ENCODE measurements at regions not wholly inside any gene's neighbourhood (a gene's known extent, or its start where the extent isn't known, plus 50 kb on each side); places are given as distances from the start of the nearest gene placed in this dataset.

GRCh38 chr12:20126601-20127000 is 241.7 kb upstream of the PDE3A start:
- DNase-seq (no peak), ATAC-seq (ENCODE audit: poor library complexity) (no peak)
- H3K27ac Mint-ChIP-seq: no peak overlapping the region
- intact Hi-C loops (cut with DNase I, micrococcal nuclease): no loop called here
- Histone ChIP-seq H3K9me3 (ENCODE audit: control insufficient read depth in 1 of 2, insufficient read depth in 1 of 2, low read length in 2 of 2) (no peaks in the 10 kb centered on the region), H3K27ac (ENCODE audit: low read depth in 1 of 2, low read length in 2 of 2) (no peak overlapping the region), H3K36me3 (ENCODE audit: insufficient read depth, low read length) (no peaks in the 10 kb centered on the region), H3K4me3 (ENCODE audit: low read length) (no peak overlapping the region), H3K4me1 (ENCODE audit: insufficient read depth, low read length) (no peaks in the 10 kb centered on the region), H3K27me3 (ENCODE audit: control insufficient read depth in 1 of 2, insufficient read depth in 2 of 2, low read length in 2 of 2) (no peaks in the 10 kb centered on the region)
- H3K4me1 Mint-ChIP-seq (ENCODE audit: low read depth): no peaks in the 10 kb centered on the region
- POLR2A ChIA-PET: no interaction called here
- CTCF ChIA-PET: no interaction called here
- no peak for TF ChIP-seq CTCF (IDR thresholded peaks at IDR 0.05)
- H3K9me3 Mint-ChIP-seq: no peaks in the 10 kb centered on the region
- no peak overlapping the region for H3K4me3 Mint-ChIP-seq
- H3K36me3 Mint-ChIP-seq (ENCODE audit: low read depth): no peaks in the 10 kb centered on the region
- H3K27me3 Mint-ChIP-seq: no peaks in the 10 kb centered on the region

- Mint-ChIP-seq H3K36me3 (ENCODE audit: low read depth) (no peaks in the 10 kb centered on the region), H3K9me3 (no peaks in the 10 kb centered on the region), H3K4me3 (no peak overlapping the region), H3K4me1 (ENCODE audit: low read depth) (no peaks in the 10 kb centered on the region), H3K27me3 (no peaks in the 10 kb centered on the region), H3K27ac (no peak overlapping the region)
- H3K4me1 ChIP-seq (ENCODE audit: insufficient read depth, low read length): no peaks in the 10 kb centered on the region
- ATAC-seq (ENCODE audit: poor library complexity) (no peak), DNase-seq (no peak)
- CTCF ChIA-PET: no interaction called here
- intact Hi-C loops (cut with DNase I, micrococcal nuclease): no loop called here
- no peak overlapping the region for H3K27ac ChIP-seq (ENCODE audit: low read depth in 1 of 2, low read length in 2 of 2)
- H3K9me3 ChIP-seq (ENCODE audit: control insufficient read depth in 1 of 2, insufficient read depth in 1 of 2, low read length in 2 of 2): no peaks in the 10 kb centered on the region
- POLR2A ChIA-PET: no interaction called here
- H3K36me3 ChIP-seq (ENCODE audit: insufficient read depth, low read length): no peaks in the 10 kb centered on the region
- no peak overlapping the region for H3K4me3 ChIP-seq (ENCODE audit: low read length)
- TF ChIP-seq CTCF (IDR thresholded peaks at IDR 0.05): no peak
- H3K27me3 ChIP-seq (ENCODE audit: control insufficient read depth in 1 of 2, insufficient read depth in 2 of 2, low read length in 2 of 2): no peaks in the 10 kb centered on the region
These were observed 240.9 kb upstream of the PDE3A start for GRCh38 chr12:20127413-20127812.

- no peaks in the 10 kb centered on the region for H3K36me3 ChIP-seq (ENCODE audit: insufficient read depth, low read length)
- no peak for DNase-seq
- no peaks in the 10 kb centered on the region for H3K9me3 Mint-ChIP-seq
- no peak for ATAC-seq (ENCODE audit: poor library complexity)
- no peak for TF ChIP-seq CTCF (IDR thresholded peaks at IDR 0.05)
- H3K27ac Mint-ChIP-seq: no peak overlapping the region
- no peaks in the 10 kb centered on the region for H3K27me3 ChIP-seq (ENCODE audit: control insufficient read depth in 1 of 2, insufficient read depth in 2 of 2, low read length in 2 of 2)
- no peak overlapping the region for H3K27ac ChIP-seq (ENCODE audit: low read depth in 1 of 2, low read length in 2 of 2)
- intact Hi-C loops (cut with DNase I, micrococcal nuclease): no loop called here
- H3K4me3 Mint-ChIP-seq: no peak overlapping the region
- ChIA-PET CTCF (no interaction called here), POLR2A (no interaction called here)
- H3K4me1 ChIP-seq (ENCODE audit: insufficient read depth, low read length): no peaks in the 10 kb centered on the region
- H3K4me3 ChIP-seq (ENCODE audit: low read length): no peak overlapping the region
- no peaks in the 10 kb centered on the region for H3K36me3 Mint-ChIP-seq (ENCODE audit: low read depth)
- H3K9me3 ChIP-seq (ENCODE audit: control insufficient read depth in 1 of 2, insufficient read depth in 1 of 2, low read length in 2 of 2): no peaks in the 10 kb centered on the region
- no peaks in the 10 kb centered on the region for H3K27me3 Mint-ChIP-seq
- H3K4me1 Mint-ChIP-seq (ENCODE audit: low read depth): no peaks in the 10 kb centered on the region
These were observed 239.4 kb upstream of the PDE3A start for GRCh38 chr12:20128928-20129327.

All from CD4-positive, alpha-beta T cell (primary cell).